Activated CD8-positive, alpha-beta memory T cell treated with anti-CD3 and anti-CD28 coated beads for 48 hours (primary cell): ENCODE measurements at regions not wholly inside any gene's neighbourhood (a gene's known extent, or its start where the extent isn't known, plus 50 kb on each side); places are given as distances from the start of the nearest gene placed in this dataset.

Experiments
- DNase-seq, 3 experiments: peaks; one replicate each; pipeline ENCODE4 v3.0.0-alpha.2; 2020; ENCODE audit warnings: low read depth in 2 of 3, low spot score in 2 of 3

- no peak for DNase-seq
These were observed 93.2 kb downstream of the FOXF2 start for GRCh38 chr6:1482381-1483166.

GRCh38 chr6:1485678-1486077, 96.3 kb downstream of the FOXF2 start:
- DNase-seq: no peak

DNA sequence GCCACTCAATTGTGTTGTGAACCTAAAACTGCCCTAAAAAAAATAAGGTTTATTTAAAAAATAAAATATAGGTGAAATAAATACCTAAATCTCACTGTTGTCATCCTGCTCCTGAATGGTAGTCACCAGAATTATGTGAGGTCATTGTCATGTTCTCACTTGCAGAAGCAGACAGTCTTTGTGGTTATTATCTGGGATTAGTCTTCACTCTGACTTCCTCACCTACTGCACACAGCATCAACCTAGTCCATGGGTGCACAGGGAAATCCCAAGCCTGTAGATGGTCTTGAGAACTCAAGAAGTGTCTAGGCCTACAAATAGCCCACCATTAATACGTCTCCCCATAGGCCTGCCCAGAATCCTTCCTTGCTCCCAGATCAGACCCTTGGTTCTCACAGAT, 97.0 kb downstream of the FOXF2 start:
- DNase-seq: no peak

DNA sequence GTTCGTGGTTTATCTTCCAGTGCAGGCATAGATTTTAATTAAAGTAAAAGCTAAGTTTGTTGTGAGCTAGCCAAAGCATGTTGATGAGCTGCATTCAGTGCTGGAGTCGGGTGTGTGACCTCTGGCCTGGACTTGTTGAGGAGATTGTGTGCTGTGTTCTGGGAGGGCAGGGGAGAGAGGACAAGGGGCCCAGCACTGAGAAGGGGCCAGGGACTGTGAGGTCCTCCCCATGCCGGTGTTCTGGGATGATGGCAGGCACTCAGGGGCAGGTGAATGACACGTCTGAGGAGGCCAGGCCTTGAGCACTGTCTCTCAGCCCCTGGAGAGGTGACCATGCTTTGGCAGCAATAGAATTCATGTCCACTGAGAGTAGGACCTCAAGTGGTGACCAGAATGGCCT, 97.9 kb downstream of the FOXF2 start:
- no peak for DNase-seq

DNA sequence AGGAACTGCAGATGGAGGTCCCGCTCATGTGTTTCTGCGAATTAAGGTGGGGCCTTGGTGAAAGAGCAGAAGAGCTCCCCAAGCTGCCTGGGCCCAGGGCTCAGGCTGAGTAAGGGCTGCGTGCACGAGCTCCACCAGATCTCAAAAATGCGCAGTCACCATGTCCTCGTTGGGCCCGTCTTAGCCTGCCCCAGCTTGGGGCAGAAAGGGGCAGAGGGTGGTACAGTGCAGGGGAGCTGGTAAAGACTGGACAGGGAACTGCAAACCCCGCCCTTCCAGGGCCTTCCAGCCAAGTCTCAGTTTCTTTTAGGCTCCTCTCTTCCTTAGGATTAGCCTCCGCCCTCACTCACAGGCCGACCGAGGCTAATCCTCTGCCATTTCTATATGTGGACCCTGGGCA, 101.6 kb downstream of the FOXF2 start:
- DNase-seq: no peak

GRCh38 chr6:1491591-1492319, 102.4 kb downstream of the FOXF2 start:
- no peak for DNase-seq

DNA sequence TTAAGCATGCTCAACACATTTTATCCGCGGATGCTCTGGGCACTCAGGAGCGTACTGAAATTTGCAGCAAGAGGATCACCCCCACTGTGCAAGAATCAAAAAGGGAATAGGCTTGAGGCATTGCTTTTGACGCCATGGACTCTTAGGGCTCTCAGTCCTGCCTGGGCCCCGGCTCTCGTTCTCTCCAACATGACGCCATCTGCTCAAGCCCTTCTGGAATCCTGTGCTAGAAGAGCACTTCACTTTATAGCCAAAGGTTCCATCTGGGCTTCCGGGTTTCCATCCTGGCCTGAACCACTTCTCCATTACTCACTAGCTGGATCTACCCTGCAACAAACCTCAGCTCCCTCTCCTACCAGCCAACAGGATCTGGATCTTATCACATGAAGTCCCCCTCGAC, 105.3 kb downstream of the FOXF2 start:
- DNase-seq: no peak

GRCh38 chr6:1495344-1495743, 106.0 kb downstream of the FOXF2 start:
- no peak for DNase-seq

DNA sequence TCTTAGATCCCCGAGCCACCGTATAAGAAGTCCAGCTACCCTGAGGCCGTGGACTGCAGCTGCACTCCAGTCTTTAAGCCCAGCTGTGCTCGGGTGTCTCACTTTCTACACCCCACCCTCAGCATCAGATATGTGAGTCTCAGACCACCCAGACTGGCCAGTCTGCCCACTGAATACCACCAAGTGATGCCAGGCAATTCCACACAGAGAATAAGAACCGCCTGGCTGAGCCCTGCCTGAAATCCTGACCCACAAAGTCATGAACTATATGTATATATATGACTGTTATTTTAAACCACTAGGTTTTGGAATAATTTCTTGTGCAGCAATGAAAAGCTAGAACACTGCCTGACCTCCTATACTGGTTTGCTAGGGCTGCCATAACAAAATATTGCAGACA, 106.7 kb downstream of the FOXF2 start:
- DNase-seq: no peak

GRCh38 chr6:1496836-1497760, 107.7 kb downstream of the FOXF2 start:
- no peak for DNase-seq

- no peak for DNase-seq
These were observed 108.4 kb downstream of the FOXF2 start for GRCh38 chr6:1497761-1498105.

DNA sequence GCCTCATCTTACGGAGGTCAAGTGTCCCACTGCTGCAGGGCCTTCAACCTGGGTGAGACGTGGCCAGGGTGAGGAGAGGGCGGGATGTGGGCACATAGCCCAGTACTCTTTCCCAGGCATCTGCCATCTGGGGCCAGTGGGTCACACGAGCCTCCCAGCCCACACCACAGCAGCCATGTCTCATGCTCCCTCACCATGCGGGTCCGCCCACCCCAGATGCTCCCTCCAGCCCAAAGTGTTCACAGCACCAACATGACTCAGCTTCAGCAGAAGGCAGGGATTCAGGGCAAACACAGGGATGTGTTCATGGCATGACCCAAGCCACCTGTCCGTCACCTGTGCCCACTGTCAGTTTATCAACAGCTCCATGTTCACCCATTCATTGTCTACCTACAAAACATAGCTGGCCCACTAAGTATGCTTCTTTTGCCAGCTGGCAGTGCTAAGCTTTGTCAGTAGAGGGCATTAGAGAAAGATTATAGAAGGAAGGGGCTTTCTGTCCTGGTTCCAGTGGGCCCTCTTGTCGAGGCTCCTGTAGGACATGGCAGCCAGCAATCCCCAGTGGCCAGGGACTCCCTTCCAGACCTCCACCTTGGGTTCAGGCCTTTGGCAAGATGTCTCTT, 109.2 kb downstream of the FOXF2 start:
- DNase-seq: no peak

DNA sequence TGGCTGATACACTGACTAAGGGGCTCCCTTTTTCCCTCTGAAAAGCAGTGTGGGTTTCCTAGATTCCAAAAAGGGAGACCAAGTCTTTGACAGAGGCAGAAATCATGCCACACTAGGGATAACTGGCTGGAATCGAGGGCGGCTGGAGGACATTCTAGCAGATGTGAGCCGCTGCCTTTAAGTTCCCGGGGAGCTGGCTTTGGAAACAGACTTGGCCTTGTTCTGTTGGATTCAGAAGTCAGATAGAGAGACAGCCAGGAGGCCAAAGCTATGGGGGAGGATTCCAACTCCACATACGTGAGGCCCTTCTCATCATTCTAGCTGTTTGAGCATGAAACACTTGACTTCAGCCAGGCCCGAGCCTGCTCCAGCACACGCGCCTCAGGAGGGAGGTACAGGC, 109.9 kb upstream of the FOXC1 start:
- DNase-seq: no peak

DNA sequence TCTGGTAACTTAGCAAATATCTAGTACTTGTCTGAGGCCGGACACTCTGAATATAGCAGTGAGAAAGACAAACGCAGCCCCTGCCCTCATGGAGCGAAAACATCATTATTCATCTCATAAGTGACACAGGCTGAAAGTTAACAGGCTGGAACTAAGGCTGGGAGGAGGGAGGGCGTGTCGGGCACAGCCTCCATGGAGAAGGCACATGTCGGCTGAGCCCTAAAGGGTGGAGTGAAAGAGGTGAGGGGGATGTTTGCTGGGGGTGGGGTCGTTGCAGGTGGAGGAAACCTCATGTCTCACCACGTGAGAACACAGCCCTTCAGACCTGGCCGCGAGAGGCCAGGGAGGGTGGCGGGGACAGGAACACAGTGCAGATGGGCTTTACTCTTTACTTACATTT, 108.8 kb upstream of the FOXC1 start:
- DNase-seq: no peak

DNA sequence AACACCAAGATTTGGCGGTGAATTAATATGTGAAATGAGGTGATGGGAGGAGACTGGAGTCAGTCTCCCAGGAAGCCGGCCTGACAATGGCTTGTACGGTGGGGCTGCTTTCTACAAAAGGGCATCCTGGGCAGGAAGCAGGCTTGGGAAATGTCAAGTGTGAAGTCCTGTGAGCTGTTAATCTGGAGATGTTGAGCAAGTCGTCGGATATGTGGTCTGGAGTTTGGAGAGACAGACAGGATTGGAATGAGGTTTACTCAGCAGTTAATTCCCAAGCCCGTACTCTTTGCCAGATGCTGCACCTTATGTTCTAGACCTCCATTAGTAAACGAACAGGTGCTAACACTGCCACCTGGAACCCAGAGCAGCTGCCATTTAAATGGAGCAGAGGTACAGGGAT, 107.7 kb upstream of the FOXC1 start:
- no peak for DNase-seq

- DNase-seq: no peak
These were observed 105.9 kb upstream of the FOXC1 start for GRCh38 chr6:1503811-1504210.

GRCh38 chr6:1504465-1504864, 105.2 kb upstream of the FOXC1 start:
- DNase-seq: no peak

DNA sequence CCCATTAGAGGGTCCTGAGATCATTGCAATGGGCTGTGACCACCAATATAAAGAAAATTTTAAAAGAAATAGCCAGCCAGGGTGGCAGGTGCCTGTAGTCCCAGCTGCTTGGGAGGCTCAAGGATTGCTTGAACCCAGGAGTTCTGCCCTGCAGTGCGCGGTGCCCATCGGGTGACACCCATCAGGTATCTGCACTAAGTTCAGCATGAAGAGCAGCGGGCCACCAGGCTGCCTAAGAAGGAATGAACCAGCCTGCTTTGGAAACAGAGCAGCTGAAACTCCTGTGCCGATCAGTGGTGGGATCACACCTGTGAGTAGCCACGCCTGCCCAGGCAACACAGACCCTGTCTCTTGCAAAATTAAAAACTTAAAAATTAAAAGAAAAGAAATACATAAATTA, 102.5 kb upstream of the FOXC1 start:
- DNase-seq: no peak

DNA sequence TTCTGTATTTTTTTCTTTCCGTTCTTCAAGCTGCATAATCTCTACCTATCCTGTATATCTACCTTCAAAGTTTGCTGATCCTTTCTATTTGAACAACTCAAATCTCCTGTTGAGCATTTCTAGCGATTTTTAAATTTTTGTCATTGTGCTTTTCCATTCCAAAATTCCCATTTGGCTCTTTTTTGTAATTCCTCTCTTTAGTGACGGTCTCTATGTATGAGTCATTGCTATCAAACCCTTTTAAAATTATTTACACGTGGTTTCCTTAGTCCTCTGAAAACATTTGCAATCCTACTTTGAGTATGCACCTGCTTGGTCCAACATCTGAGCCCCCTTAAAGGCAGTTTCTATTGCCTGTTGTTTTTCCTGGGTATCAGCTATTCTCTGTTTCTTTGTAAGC, 100.5 kb upstream of the FOXC1 start:
- no peak for DNase-seq

- no peak for DNase-seq
These were observed 99.5 kb upstream of the FOXC1 start for GRCh38 chr6:1510239-1510638.

GRCh38 chr6:1513215-1513780, 96.4 kb upstream of the FOXC1 start:
- DNase-seq: no peak
